ENCODE measurements at regions not wholly inside any gene's neighbourhood (a gene's known extent, or its start where the extent isn't known, plus 50 kb on each side); places are given as distances from the start of the nearest gene placed in this dataset.

DNA sequence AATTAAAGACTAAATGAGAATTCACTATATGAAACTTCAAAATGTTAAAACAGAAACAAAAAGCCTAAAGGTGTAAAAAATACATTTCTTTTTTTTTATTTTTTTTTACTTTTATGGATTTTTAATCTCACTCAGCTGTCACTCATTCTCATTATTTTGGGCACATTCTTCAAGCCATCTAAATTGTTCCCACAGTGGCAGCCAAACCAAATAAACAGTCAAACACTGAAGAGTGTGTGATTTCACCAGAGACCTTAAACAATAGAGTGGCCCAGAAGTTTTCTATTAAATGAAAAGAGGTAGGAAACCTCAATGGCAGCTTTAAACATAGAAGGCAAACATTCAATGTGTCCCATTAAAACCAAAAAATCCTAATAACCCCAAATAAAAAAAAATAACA is 616.1 kb downstream of the OTOL1 start:
- TF ChIP-seq EGR1 (IDR thresholded peaks at IDR 0.05) (no peak), CREB1 (IDR thresholded peaks at IDR 0.05; ENCODE audit: low read depth) (no peak), TCF12 (IDR thresholded peaks at IDR 0.05; ENCODE audit: low read depth) (no peak), CEBPB (IDR thresholded peaks at IDR 0.05) (no peak), YY1 (IDR thresholded peaks at IDR 0.05; ENCODE audit: low read depth) (no peak), ZBTB7A (IDR thresholded peaks at IDR 0.05; ENCODE audit: low read depth) (no peak), NFIC (IDR thresholded peaks at IDR 0.05) (no peak)
- TF ChIP-seq, protein P1, sequence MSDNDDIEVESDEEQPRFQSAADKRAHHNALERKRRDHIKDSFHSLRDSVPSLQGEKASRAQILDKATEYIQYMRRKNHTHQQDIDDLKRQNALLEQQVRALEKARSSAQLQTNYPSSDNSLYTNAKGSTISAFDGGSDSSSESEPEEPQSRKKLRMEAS (IDR thresholded peaks at IDR 0.05): no peak

DNA sequence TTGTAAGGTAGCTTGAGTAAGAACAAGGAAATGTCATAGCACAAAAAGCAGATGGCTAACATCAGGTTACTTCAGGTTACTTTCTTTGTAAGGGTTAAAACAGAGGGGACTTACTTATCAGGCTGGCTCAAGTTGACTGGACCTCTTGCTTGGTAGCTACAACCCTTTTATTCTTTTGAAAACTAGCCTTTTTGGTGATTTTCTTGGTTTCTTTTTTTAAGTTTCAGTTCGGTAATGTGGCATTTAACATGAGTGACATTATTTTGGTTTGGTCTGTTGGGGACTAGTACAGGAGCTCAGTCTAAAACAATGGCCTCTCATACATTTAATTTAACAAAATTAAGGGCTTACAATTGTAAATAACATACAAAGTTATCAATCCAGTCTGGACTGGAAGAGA is 621.4 kb downstream of the OTOL1 start:
- TF ChIP-seq TAF1 (IDR thresholded peaks at IDR 0.05; ENCODE audit: low read depth) (no peak), CREB1 (IDR thresholded peaks at IDR 0.05; ENCODE audit: low read depth) (no peak), NFIC (IDR thresholded peaks at IDR 0.05) (no peak), TEAD4 (IDR thresholded peaks at IDR 0.05) (no peak), EGR1 (IDR thresholded peaks at IDR 0.05) (no peak), FOXM1 (IDR thresholded peaks at IDR 0.05; ENCODE audit: borderline replicate concordance, low read depth) (no peak), ZBTB7A (IDR thresholded peaks at IDR 0.05; ENCODE audit: low read depth) (no peak), YY1 (IDR thresholded peaks at IDR 0.05; ENCODE audit: low read depth) (no peak), CEBPB (IDR thresholded peaks at IDR 0.05) (no peak), RAD21 (IDR thresholded peaks at IDR 0.05; ENCODE audit: low read depth) (no peak), TCF12 (IDR thresholded peaks at IDR 0.05; ENCODE audit: low read depth) (no peak), EP300 (IDR thresholded peaks at IDR 0.05; ENCODE audit: borderline replicate concordance) (no peak)
- TF ChIP-seq, protein P2, sequence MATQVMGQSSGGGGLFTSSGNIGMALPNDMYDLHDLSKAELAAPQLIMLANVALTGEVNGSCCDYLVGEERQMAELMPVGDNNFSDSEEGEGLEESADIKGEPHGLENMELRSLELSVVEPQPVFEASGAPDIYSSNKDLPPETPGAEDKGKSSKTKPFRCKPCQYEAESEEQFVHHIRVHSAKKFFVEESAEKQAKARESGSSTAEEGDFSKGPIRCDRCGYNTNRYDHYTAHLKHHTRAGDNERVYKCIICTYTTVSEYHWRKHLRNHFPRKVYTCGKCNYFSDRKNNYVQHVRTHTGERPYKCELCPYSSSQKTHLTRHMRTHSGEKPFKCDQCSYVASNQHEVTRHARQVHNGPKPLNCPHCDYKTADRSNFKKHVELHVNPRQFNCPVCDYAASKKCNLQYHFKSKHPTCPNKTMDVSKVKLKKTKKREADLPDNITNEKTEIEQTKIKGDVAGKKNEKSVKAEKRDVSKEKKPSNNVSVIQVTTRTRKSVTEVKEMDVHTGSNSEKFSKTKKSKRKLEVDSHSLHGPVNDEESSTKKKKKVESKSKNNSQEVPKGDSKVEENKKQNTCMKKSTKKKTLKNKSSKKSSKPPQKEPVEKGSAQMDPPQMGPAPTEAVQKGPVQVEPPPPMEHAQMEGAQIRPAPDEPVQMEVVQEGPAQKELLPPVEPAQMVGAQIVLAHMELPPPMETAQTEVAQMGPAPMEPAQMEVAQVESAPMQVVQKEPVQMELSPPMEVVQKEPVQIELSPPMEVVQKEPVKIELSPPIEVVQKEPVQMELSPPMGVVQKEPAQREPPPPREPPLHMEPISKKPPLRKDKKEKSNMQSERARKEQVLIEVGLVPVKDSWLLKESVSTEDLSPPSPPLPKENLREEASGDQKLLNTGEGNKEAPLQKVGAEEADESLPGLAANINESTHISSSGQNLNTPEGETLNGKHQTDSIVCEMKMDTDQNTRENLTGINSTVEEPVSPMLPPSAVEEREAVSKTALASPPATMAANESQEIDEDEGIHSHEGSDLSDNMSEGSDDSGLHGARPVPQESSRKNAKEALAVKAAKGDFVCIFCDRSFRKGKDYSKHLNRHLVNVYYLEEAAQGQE (IDR thresholded peaks at IDR 0.05; ENCODE audit: low read depth): no peak
- TF ChIP-seq, protein P1 (IDR thresholded peaks at IDR 0.05): no peak
- TF ChIP-seq, protein P3, sequence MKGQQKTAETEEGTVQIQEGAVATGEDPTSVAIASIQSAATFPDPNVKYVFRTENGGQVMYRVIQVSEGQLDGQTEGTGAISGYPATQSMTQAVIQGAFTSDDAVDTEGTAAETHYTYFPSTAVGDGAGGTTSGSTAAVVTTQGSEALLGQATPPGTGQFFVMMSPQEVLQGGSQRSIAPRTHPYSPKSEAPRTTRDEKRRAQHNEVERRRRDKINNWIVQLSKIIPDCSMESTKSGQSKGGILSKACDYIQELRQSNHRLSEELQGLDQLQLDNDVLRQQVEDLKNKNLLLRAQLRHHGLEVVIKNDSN (IDR thresholded peaks at IDR 0.05): no peak

DNA sequence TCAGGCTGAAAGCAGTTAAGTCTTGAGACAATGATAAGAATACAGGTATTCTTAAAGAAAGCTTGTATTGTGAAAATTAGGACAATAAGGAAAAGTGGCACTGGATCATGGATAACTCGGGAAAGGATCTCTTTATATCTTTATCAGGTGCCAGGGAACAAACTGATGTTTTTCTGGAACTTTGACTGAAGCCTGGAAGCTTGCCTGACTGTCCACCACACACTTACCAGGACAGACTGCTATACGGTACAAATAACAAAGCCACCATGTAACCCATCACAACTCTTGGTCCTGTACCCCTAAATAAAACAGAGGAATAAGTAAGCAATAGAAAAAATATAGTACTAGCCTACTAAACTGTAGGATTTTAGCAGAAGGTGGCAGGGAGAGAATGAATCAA is 623.0 kb downstream of the OTOL1 start:
- TF ChIP-seq EGR1 (IDR thresholded peaks at IDR 0.05) (no peak), CREB1 (IDR thresholded peaks at IDR 0.05; ENCODE audit: low read depth) (no peak), EP300 (IDR thresholded peaks at IDR 0.05; ENCODE audit: borderline replicate concordance) (no peak), NFIC (IDR thresholded peaks at IDR 0.05) (no peak), TEAD4 (IDR thresholded peaks at IDR 0.05) (no peak), YY1 (IDR thresholded peaks at IDR 0.05; ENCODE audit: low read depth) (no peak), ZBTB7A (IDR thresholded peaks at IDR 0.05; ENCODE audit: low read depth) (no peak), TAF1 (IDR thresholded peaks at IDR 0.05; ENCODE audit: low read depth) (no peak), FOXM1 (IDR thresholded peaks at IDR 0.05; ENCODE audit: borderline replicate concordance, low read depth) (no peak), CEBPB (IDR thresholded peaks at IDR 0.05) (no peak), RAD21 (IDR thresholded peaks at IDR 0.05; ENCODE audit: low read depth) (no peak)
- TF ChIP-seq, protein P1 (IDR thresholded peaks at IDR 0.05): no peak
- TF ChIP-seq, protein P2 (IDR thresholded peaks at IDR 0.05; ENCODE audit: low read depth): no peak

DNA sequence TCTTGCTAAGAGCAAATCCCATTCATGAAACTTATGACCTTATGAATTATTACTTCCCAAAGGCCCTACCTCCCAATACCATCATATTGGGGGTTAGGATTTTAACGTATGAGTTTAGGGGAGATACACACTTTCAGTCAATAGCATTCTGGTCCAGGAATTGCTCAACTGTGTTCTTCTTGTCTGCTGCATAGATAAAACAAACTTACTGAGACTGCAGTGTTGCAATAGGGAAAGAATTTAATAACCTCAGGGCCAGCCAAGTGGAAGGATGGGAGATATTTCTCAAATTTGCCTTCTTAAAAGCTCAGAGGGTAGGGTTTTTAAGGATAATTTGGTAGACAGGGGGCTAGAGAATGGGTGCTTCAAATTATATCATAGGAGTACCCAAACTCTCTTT is 625.8 kb downstream of the OTOL1 start:
- TF ChIP-seq FOXM1 (IDR thresholded peaks at IDR 0.05; ENCODE audit: borderline replicate concordance, low read depth) (no peak), RAD21 (IDR thresholded peaks at IDR 0.05; ENCODE audit: low read depth) (no peak), EGR1 (IDR thresholded peaks at IDR 0.05) (no peak), TAF1 (IDR thresholded peaks at IDR 0.05; ENCODE audit: low read depth) (no peak), YY1 (IDR thresholded peaks at IDR 0.05; ENCODE audit: low read depth) (no peak), CEBPB (IDR thresholded peaks at IDR 0.05) (no peak), EP300 (IDR thresholded peaks at IDR 0.05; ENCODE audit: borderline replicate concordance) (no peak), TCF12 (IDR thresholded peaks at IDR 0.05; ENCODE audit: low read depth) (no peak), ZBTB7A (IDR thresholded peaks at IDR 0.05; ENCODE audit: low read depth) (no peak), CREB1 (IDR thresholded peaks at IDR 0.05; ENCODE audit: low read depth) (no peak), TEAD4 (IDR thresholded peaks at IDR 0.05) (no peak)
- TF ChIP-seq, protein P2 (IDR thresholded peaks at IDR 0.05; ENCODE audit: low read depth): no peak
- TF ChIP-seq, protein P1 (IDR thresholded peaks at IDR 0.05): no peak
- TF ChIP-seq, protein P3 (IDR thresholded peaks at IDR 0.05): no peak
